Suprapubic skin (tissue), 4 donors: ENCODE measurements at regions not wholly inside any gene's neighbourhood (a gene's known extent, or its start where the extent isn't known, plus 50 kb on each side); places are given as distances from the start of the nearest gene placed in this dataset.
"Not testable (repeated sequence)": the region's sequence is repeated elsewhere in the genome, so short reads cannot be mapped to it uniquely, and the experiment has no call there.

Experiments used
- DNase-seq, 2 donors: peaks; one replicate each; pipeline ENCODE4 v3.0.0-alpha.2; 2019; ENCODE audit warnings: low spot score in 2 of 2
- H3K27ac ChIP-seq: fragments of 200-600 bp; sonication (generic); one replicate; pipeline ENCODE4 v1.5.1; 2019
- H3K27me3 ChIP-seq: fragments of 200-600 bp; sonication (generic); one replicate; pipeline ENCODE4 v1.5.1; 2019
- H3K36me3 ChIP-seq: fragments of 200-600 bp; sonication (generic); one replicate; pipeline ENCODE4 v1.5.1; 2019
- H3K4me1 ChIP-seq: fragments of 200-600 bp; sonication (generic); one replicate; pipeline ENCODE4 v1.5.1; 2019
- H3K4me3 ChIP-seq: fragments of 200-600 bp; sonication (generic); one replicate; pipeline ENCODE4 v1.5.1; 2019; ENCODE audit warnings: mild to moderate bottlenecking
- H3K9me3 ChIP-seq: fragments of 200-600 bp; sonication (generic); one replicate; pipeline ENCODE4 v1.5.1; 2019
- CTCF ChIP-seq, 2 donors: fragments of 200-600 bp in 1 of 2; fragments of 450-650 bp in 1 of 2; sonication (generic) in 1 of 2; IDR thresholded peaks; one replicate each; pipeline ENCODE4 v1.5.1; 2016 to 2019; ENCODE audit warnings: antibody characterized with exemption in 2 of 2, mild to moderate bottlenecking in 1 of 2, moderate library complexity in 1 of 2
- EP300 ChIP-seq: sonication (generic); formaldehyde crosslinking; IDR thresholded peaks from one replicate; pipeline ENCODE4 v1.6.1; 2017; ENCODE audit warnings: antibody characterized with exemption
- POLR2A ChIP-seq, 2 donors: fragments of 450-650 bp; IDR thresholded peaks; one replicate each; pipeline ENCODE4 v1.6.1; 2017; ENCODE audit warnings: antibody characterized with exemption in 2 of 2, mild to moderate bottlenecking in 2 of 2, moderate library complexity in 2 of 2
- POLR2AphosphoS5 ChIP-seq, 3 donors: sonication (generic); formaldehyde crosslinking; IDR thresholded peaks; one replicate each; pipeline ENCODE4 v1.6.1; 2017; ENCODE audit warnings: antibody characterized with exemption in 3 of 3
- WGBS: methylation state at CpG from one replicate; pipeline ENCODE4 v1.1.5; 2018; 5-methylcytosine and 5-hydroxymethylcytosine counted together

GRCh38 chr6:55082021-55082420 lies 92.3 kb upstream of the HCRTR2 start:
- no peak overlapping the region for H3K4me3 ChIP-seq
- H3K36me3 ChIP-seq, result no peaks in the 10 kb centered on the region
- no peaks in the 10 kb centered on the region for H3K27me3 ChIP-seq
- no peak overlapping the region for H3K27ac ChIP-seq
- WGBS, result 89% methylated on average over 3 of the region's 3 CpGs
- TF ChIP-seq CTCF (IDR thresholded peaks at IDR 0.05) (no peak), POLR2AphosphoS5 (IDR thresholded peaks at IDR 0.05) (no peak), POLR2A (IDR thresholded peaks at IDR 0.05) (no peak), EP300 (no peak)
- DNase-seq, result no peak
- H3K4me1 ChIP-seq, result no peaks in the 10 kb centered on the region
- peaks cover 3% of the 10 kb centered on the region for H3K9me3 ChIP-seq

GRCh38 chr6:55088011-55088410 lies 86.3 kb upstream of the HCRTR2 start:
- not testable (repeated sequence) for H3K4me3 ChIP-seq, H3K27me3 ChIP-seq, H3K27ac ChIP-seq, DNase-seq, H3K36me3 ChIP-seq, H3K4me1 ChIP-seq, H3K9me3 ChIP-seq
- 80% methylated on average over 6 of the region's 6 CpGs for WGBS

- TF ChIP-seq POLR2A (IDR thresholded peaks at IDR 0.05) (no peak), EP300 (no peak), CTCF (IDR thresholded peaks at IDR 0.05) (no peak), POLR2AphosphoS5 (IDR thresholded peaks at IDR 0.05) (no peak)
- no peaks in the 10 kb centered on the region for H3K36me3 ChIP-seq
Measured at GRCh38 chr6:55088902-55089301, 85.4 kb upstream of the HCRTR2 start.

GRCh38 chr6:55089325-55089724 lies 85.0 kb upstream of the HCRTR2 start:
- WGBS, result 95% methylated on average over 2 of the region's 2 CpGs
- Histone ChIP-seq H3K27me3 (no peaks in the 10 kb centered on the region), H3K4me1 (no peaks in the 10 kb centered on the region), H3K4me3 (no peak overlapping the region), H3K36me3 (no peaks in the 10 kb centered on the region), H3K9me3 (no peaks in the 10 kb centered on the region), H3K27ac (no peak overlapping the region)
- TF ChIP-seq POLR2AphosphoS5 (IDR thresholded peaks at IDR 0.05) (no peak), POLR2A (IDR thresholded peaks at IDR 0.05) (no peak), EP300 (no peak), CTCF (IDR thresholded peaks at IDR 0.05) (no peak)
- no peak for DNase-seq

More at GRCh38 chr6:55088902-55089301, 85.4 kb upstream of the HCRTR2 start:
- no peak overlapping the region for H3K27ac ChIP-seq
- no peaks in the 10 kb centered on the region for H3K4me1 ChIP-seq
- no peaks in the 10 kb centered on the region for H3K9me3 ChIP-seq
- H3K4me3 ChIP-seq, result no peak overlapping the region
- no peak for DNase-seq
- H3K27me3 ChIP-seq, result no peaks in the 10 kb centered on the region

- no peak for DNase-seq
- H3K36me3 ChIP-seq, result no peaks in the 10 kb centered on the region
- no peak for TF ChIP-seq CTCF (IDR thresholded peaks at IDR 0.05)
- TF ChIP-seq POLR2A (IDR thresholded peaks at IDR 0.05), result no peak
- no peak for TF ChIP-seq POLR2AphosphoS5 (IDR thresholded peaks at IDR 0.05)
- TF ChIP-seq EP300, result no peak
- H3K4me1 ChIP-seq, result no peaks in the 10 kb centered on the region
- H3K27ac ChIP-seq, result no peak overlapping the region
- no peaks in the 10 kb centered on the region for H3K27me3 ChIP-seq
- no peak overlapping the region for H3K4me3 ChIP-seq
- H3K9me3 ChIP-seq, result no peaks in the 10 kb centered on the region
- 64% methylated on average over 3 of the region's 3 CpGs for WGBS
Measured at GRCh38 chr6:55100686-55101085, 73.6 kb upstream of the HCRTR2 start.

GRCh38 chr6:55101157-55101556 lies 73.2 kb upstream of the HCRTR2 start:
- no peak for DNase-seq
- Histone ChIP-seq H3K4me1 (no peaks in the 10 kb centered on the region), H3K9me3 (no peaks in the 10 kb centered on the region), H3K36me3 (no peaks in the 10 kb centered on the region), H3K27me3 (no peaks in the 10 kb centered on the region), H3K4me3 (no peak overlapping the region), H3K27ac (no peak overlapping the region)
- 96% methylated on average over 2 of the region's 2 CpGs for WGBS
- TF ChIP-seq EP300 (no peak), CTCF (IDR thresholded peaks at IDR 0.05) (no peak), POLR2A (IDR thresholded peaks at IDR 0.05) (no peak), POLR2AphosphoS5 (IDR thresholded peaks at IDR 0.05) (no peak)
